ENCODE measurements at regions not wholly inside any gene's neighbourhood (a gene's known extent, or its start where the extent isn't known, plus 50 kb on each side); places are given as distances from the start of the nearest gene placed in this dataset.

- no peak overlapping the region for H3K27ac ChIP-seq (ENCODE audit: control insufficient read depth, insufficient read depth, low read length)
- no peaks in the 10 kb centered on the region for H3K9me3 ChIP-seq (ENCODE audit: control insufficient read depth, low read depth, low read length)
- no peak overlapping the region for H3K9ac ChIP-seq (ENCODE audit: control insufficient read depth, extremely low read depth, insufficient read depth, low read length)
- H3K36me3 ChIP-seq (ENCODE audit: control insufficient read depth in 2 of 2, extremely low read depth in 1 of 2, insufficient read depth in 2 of 2, low read length in 2 of 2) = no peaks in the 10 kb centered on the region
- DNase-seq (ENCODE audit: low read depth, low spot score) = no peak
- H3K4me3 ChIP-seq (ENCODE audit: control insufficient read depth in 2 of 3, extremely low read depth in 1 of 3, insufficient read depth in 2 of 3, low read depth in 1 of 3, low read length in 3 of 3) = no peak overlapping the region
- dilution Hi-C loops (cut with MboI; ENCODE audit: extremely low pct_ligation_motif_present, low sequenced_read_pairs) = no loop called here
- no peak for TF ChIP-seq EZH2 (IDR thresholded peaks at IDR 0.05; ENCODE audit: low read length)
- no peak for TF ChIP-seq CTCF (optimal IDR thresholded peaks at IDR 0.05 in 1 of 3, IDR thresholded peaks at IDR 0.05 in 1 of 3, conservative IDR thresholded peaks at IDR 0.05 in 1 of 3; ENCODE audit: extremely low read depth in 1 of 3, insufficient read depth in 2 of 3, low read length in 3 of 3)
- H3K79me2 ChIP-seq (ENCODE audit: control insufficient read depth, insufficient read depth, low read length) = no peaks in the 10 kb centered on the region
- H4K20me1 ChIP-seq (ENCODE audit: control insufficient read depth, extremely low read depth, insufficient read depth, low read length) = no peaks in the 10 kb centered on the region
- peaks cover 20% of the 10 kb centered on the region for H3K27me3 ChIP-seq (ENCODE audit: control insufficient read depth, extremely low read depth, insufficient read depth, low read length)
- no peak overlapping the region for H3K4me2 ChIP-seq (ENCODE audit: control insufficient read depth, extremely low read depth, insufficient read depth, low read depth, low read length)
- no peaks in the 10 kb centered on the region for H3K4me1 ChIP-seq (ENCODE audit: control insufficient read depth, extremely low read depth, insufficient read depth, low read length)
- no peak for FAIRE-seq
- no peaks in the 10 kb centered on the region for H3K9me1 ChIP-seq (ENCODE audit: control insufficient read depth, extremely low read depth, insufficient read depth, low read length)
- no peak overlapping the region for H2AFZ ChIP-seq (ENCODE audit: control insufficient read depth, low read length)
Measured at GRCh38 chr13:23995283-23996073, 98.2 kb upstream of the C1QTNF9B start.

GRCh38 chr13:23996456-23996855 lies 99.2 kb upstream of the C1QTNF9B start:
- Histone ChIP-seq H3K27me3 (ENCODE audit: control insufficient read depth, extremely low read depth, insufficient read depth, low read length) (peaks cover 17% of the 10 kb centered on the region), H3K9me1 (ENCODE audit: control insufficient read depth, extremely low read depth, insufficient read depth, low read length) (no peaks in the 10 kb centered on the region), H2AFZ (ENCODE audit: control insufficient read depth, low read length) (no peak overlapping the region), H3K4me1 (ENCODE audit: control insufficient read depth, extremely low read depth, insufficient read depth, low read length) (no peaks in the 10 kb centered on the region), H3K9me3 (ENCODE audit: control insufficient read depth, low read depth, low read length) (no peaks in the 10 kb centered on the region), H3K79me2 (ENCODE audit: control insufficient read depth, insufficient read depth, low read length) (no peaks in the 10 kb centered on the region), H3K9ac (ENCODE audit: control insufficient read depth, extremely low read depth, insufficient read depth, low read length) (no peak overlapping the region), H3K4me2 (ENCODE audit: control insufficient read depth, extremely low read depth, insufficient read depth, low read depth, low read length) (no peak overlapping the region), H3K4me3 (ENCODE audit: control insufficient read depth in 2 of 3, extremely low read depth in 1 of 3, insufficient read depth in 2 of 3, low read depth in 1 of 3, low read length in 3 of 3) (no peak overlapping the region), H4K20me1 (ENCODE audit: control insufficient read depth, extremely low read depth, insufficient read depth, low read length) (no peaks in the 10 kb centered on the region), H3K27ac (ENCODE audit: control insufficient read depth, insufficient read depth, low read length) (no peak overlapping the region), H3K36me3 (ENCODE audit: control insufficient read depth in 2 of 2, extremely low read depth in 1 of 2, insufficient read depth in 2 of 2, low read length in 2 of 2) (no peaks in the 10 kb centered on the region)
- DNase-seq (ENCODE audit: low read depth, low spot score) (no peak), FAIRE-seq (no peak)
- dilution Hi-C loops (cut with MboI; ENCODE audit: extremely low pct_ligation_motif_present, low sequenced_read_pairs) = no loop called here
- no peak for TF ChIP-seq CTCF (optimal IDR thresholded peaks at IDR 0.05 in 1 of 3, IDR thresholded peaks at IDR 0.05 in 1 of 3, conservative IDR thresholded peaks at IDR 0.05 in 1 of 3; ENCODE audit: extremely low read depth in 1 of 3, insufficient read depth in 2 of 3, low read length in 3 of 3)
- TF ChIP-seq EZH2 (IDR thresholded peaks at IDR 0.05; ENCODE audit: low read length) = no peak
